ENCODE measurements at regions not wholly inside any gene's neighbourhood (a gene's known extent, or its start where the extent isn't known, plus 50 kb on each side); places are given as distances from the start of the nearest gene placed in this dataset.

DNA sequence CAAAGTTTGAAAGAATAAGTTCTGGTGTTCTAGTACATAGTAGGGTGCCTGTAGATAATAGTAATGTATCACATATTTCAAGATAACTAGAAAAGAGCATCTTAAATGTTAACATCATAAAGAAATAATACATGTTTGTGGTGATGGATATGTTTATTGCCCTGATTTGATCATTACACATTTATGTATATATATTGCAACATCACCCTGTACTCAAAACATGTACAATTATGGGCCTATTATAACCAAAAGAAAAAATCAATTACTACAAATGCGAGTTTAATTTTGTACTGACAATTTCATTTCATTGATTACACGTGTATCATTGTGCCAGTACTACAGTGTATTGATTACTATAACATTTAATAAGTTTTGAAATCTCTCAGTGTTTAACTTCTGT, 609.2 kb upstream of the BRINP3 start:
- TF ChIP-seq, protein P1, sequence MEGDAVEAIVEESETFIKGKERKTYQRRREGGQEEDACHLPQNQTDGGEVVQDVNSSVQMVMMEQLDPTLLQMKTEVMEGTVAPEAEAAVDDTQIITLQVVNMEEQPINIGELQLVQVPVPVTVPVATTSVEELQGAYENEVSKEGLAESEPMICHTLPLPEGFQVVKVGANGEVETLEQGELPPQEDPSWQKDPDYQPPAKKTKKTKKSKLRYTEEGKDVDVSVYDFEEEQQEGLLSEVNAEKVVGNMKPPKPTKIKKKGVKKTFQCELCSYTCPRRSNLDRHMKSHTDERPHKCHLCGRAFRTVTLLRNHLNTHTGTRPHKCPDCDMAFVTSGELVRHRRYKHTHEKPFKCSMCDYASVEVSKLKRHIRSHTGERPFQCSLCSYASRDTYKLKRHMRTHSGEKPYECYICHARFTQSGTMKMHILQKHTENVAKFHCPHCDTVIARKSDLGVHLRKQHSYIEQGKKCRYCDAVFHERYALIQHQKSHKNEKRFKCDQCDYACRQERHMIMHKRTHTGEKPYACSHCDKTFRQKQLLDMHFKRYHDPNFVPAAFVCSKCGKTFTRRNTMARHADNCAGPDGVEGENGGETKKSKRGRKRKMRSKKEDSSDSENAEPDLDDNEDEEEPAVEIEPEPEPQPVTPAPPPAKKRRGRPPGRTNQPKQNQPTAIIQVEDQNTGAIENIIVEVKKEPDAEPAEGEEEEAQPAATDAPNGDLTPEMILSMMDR (IDR thresholded peaks at IDR 0.05 in 8 of 11, conservative IDR thresholded peaks at IDR 0.05 in 3 of 11), result no peak
- no peak for TF ChIP-seq POLR2AphosphoS5 (IDR thresholded peaks at IDR 0.05)
- TF ChIP-seq POLR2A (IDR thresholded peaks at IDR 0.05), result no peak
